ENCODE measurements at regions not wholly inside any gene's neighbourhood (a gene's known extent, or its start where the extent isn't known, plus 50 kb on each side); places are given as distances from the start of the nearest gene placed in this dataset.
A peak's percentile ranks its signal among the peaks of the same experiment; 100 is the strongest.

- TF ChIP-seq CTCF (conservative IDR thresholded peaks at IDR 0.05; ENCODE audit: control insufficient read depth, insufficient read depth, low read depth, low read length): no peak
- DNase-seq (ENCODE audit: low read depth): no peak
- no peak overlapping the region for H3K4me3 ChIP-seq (ENCODE audit: control insufficient read depth, low read depth, low read length)
These were observed 417.2 kb upstream of the KAZN start for GRCh38 chr1:14181191-14181795.

DNA sequence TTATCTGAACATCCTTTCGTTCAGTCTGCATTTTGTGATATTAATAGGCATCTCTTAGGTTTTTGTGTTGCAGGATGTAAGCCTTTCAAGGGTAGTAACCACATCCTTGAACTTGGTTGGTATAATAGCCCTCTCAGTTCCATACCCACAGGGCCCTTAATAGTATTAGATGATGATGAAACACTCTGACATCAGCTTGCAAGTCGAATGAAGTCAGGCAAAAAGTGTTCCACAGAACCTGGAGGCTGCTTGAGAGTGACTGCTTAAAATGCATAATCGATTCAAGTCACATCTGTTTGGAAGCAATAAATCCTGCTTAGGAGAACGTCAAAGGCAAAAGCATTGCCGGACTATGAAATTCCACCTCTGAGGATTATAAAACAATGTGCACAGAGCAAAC is 415.6 kb upstream of the KAZN start:
- TF ChIP-seq CTCF (conservative IDR thresholded peaks at IDR 0.05; ENCODE audit: control insufficient read depth, insufficient read depth, low read depth, low read length): no peak
- DNase-seq (ENCODE audit: low read depth): no peak

DNA sequence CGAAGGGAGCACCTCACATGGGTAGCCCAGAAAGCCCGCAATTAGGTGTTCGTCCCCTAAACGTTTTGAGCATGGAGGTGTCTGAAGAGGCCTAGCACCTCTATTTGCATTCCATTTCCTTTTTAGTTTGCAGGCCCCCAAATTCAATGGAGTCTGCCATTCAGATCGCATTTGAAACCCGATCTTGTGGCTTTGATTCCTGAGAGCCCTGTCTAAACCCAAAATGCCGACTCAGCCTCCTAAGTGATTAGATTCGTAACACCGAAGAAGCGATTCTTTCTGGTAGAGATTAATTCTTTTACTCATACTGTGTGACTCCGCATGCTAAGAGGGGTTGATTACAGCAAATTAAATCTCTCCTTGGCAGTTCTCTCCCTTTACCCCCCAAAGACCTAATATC is 415.2 kb upstream of the KAZN start:
- no peak for DNase-seq (ENCODE audit: low read depth)
- TF ChIP-seq CTCF (conservative IDR thresholded peaks at IDR 0.05; ENCODE audit: control insufficient read depth, insufficient read depth, low read depth, low read length): no peak
- no peak overlapping the region for H3K4me3 ChIP-seq (ENCODE audit: control insufficient read depth, low read depth, low read length)

More for the DNA sequence above, 415.6 kb upstream of the KAZN start:
- H3K4me3 ChIP-seq (ENCODE audit: control insufficient read depth, low read depth, low read length): no peak overlapping the region

- DNase-seq (ENCODE audit: low read depth): no peak
- H3K4me3 ChIP-seq (ENCODE audit: control insufficient read depth, low read depth, low read length): no peak overlapping the region
- TF ChIP-seq CTCF (conservative IDR thresholded peaks at IDR 0.05; ENCODE audit: control insufficient read depth, insufficient read depth, low read depth, low read length): no peak
These were observed 414.0 kb upstream of the KAZN start for GRCh38 chr1:14184454-14184853.

- no peak for DNase-seq (ENCODE audit: low read depth)
- no peak for TF ChIP-seq CTCF (conservative IDR thresholded peaks at IDR 0.05; ENCODE audit: control insufficient read depth, insufficient read depth, low read depth, low read length)
- H3K4me3 ChIP-seq (ENCODE audit: control insufficient read depth, low read depth, low read length): no peak overlapping the region
These were observed 409.1 kb upstream of the KAZN start for GRCh38 chr1:14189381-14189780.

GRCh38 chr1:14190508-14190907 is 408.0 kb upstream of the KAZN start:
- TF ChIP-seq CTCF (conservative IDR thresholded peaks at IDR 0.05; ENCODE audit: control insufficient read depth, insufficient read depth, low read depth, low read length): no peak
- DNase-seq (ENCODE audit: low read depth): peak; percentile 15
- no peak overlapping the region for H3K4me3 ChIP-seq (ENCODE audit: control insufficient read depth, low read depth, low read length)

DNA sequence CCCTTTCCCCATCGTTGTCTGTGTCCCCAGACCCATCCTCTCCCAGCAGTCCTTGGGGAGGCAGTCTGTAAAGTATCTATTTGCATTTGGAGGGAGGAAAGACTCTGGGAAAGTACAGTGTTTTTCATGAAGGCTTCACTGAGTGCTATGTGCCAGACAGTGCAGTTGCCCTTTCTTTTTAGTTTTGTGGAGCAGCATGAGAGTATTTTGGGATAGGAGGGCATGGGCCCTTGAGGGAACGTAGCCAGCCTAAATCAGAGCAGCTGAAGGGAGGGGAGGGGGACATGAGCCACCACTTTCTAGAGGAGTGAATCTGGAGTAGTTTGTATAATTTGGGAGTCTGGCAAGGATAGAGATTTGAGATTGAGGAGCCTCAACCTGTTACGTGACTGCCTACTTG is 404.0 kb upstream of the KAZN start:
- no peak for DNase-seq (ENCODE audit: low read depth)
- H3K4me3 ChIP-seq (ENCODE audit: control insufficient read depth, low read depth, low read length): no peak overlapping the region
- TF ChIP-seq CTCF (conservative IDR thresholded peaks at IDR 0.05; ENCODE audit: control insufficient read depth, insufficient read depth, low read depth, low read length): no peak
